Calu3 (cell line): ENCODE measurements at regions not wholly inside any gene's neighbourhood (a gene's known extent, or its start where the extent isn't known, plus 50 kb on each side); places are given as distances from the start of the nearest gene placed in this dataset.

ENCODE experiments used
- BruUV-seq: library from RNA; stranded (reverse); fragments of 400-500 nt; replicated peaks from 2 replicates; lab custom pipeline; 2021; lab: Mats Ljungman, UMichigan
- CTCF ChIA-PET: fragments of 300-600 bp; sonication (Branson Sonifier 250); formaldehyde crosslinking; loops from one replicate; lab custom pipeline; 2022; ENCODE audit warnings: antibody characterized with exemption; lab: Charles Lee
- DNase-seq: peaks from one replicate; pipeline ENCODE4 v3.0.0; 2022
- H3K27ac Mint-ChIP-seq: one replicate; pipeline ENCODE4 v1.8.0; 2022; ENCODE audit warnings: mixed read lengths; ENCODE audit not compliant: unreplicated experiment
- H3K27me3 Mint-ChIP-seq: one replicate; pipeline ENCODE4 v1.8.0; 2022; ENCODE audit warnings: mixed read lengths; ENCODE audit not compliant: unreplicated experiment
- H3K36me3 Mint-ChIP-seq: one replicate; pipeline ENCODE4 v1.8.0; 2022; ENCODE audit warnings: mild to moderate bottlenecking, moderate library complexity, mixed read lengths; ENCODE audit not compliant: insufficient read depth, unreplicated experiment
- H3K4me1 Mint-ChIP-seq: one replicate; pipeline ENCODE4 v1.8.0; 2022; ENCODE audit warnings: mild to moderate bottlenecking, low read depth, mixed read lengths; ENCODE audit not compliant: unreplicated experiment
- H3K4me3 Mint-ChIP-seq: one replicate; pipeline ENCODE4 v1.8.0; 2022; ENCODE audit warnings: mild to moderate bottlenecking, low read depth, moderate library complexity, mixed read lengths; ENCODE audit not compliant: unreplicated experiment
- H3K9me3 Mint-ChIP-seq: one replicate; pipeline ENCODE4 v1.8.0; 2022; ENCODE audit warnings: low read depth, mixed read lengths; ENCODE audit not compliant: unreplicated experiment
- CTCF ChIP-seq: fragments of 200-600 bp; IDR thresholded peaks from one replicate; pipeline ENCODE4 v1.8.0; 2022; ENCODE audit warnings: antibody characterized with exemption; ENCODE audit not compliant: unreplicated experiment
- intact Hi-C: fragments of 100-400 bp; cut with micrococcal nuclease; formaldehyde crosslinking; loops from one replicate; pipeline ENCODE4 v1.10.0; 2022; ENCODE audit not compliant: unreplicated experiment

GRCh38 chr1:164261691-164262240 is 297.2 kb upstream of the PBX1 start:
- no peak overlapping the region for H3K27ac Mint-ChIP-seq
- intact Hi-C loops, result no loop called here

GRCh38 chr1:164263540-164263939 is 295.4 kb upstream of the PBX1 start:
- Mint-ChIP-seq H3K4me3 (no peak overlapping the region), H3K9me3 (peaks cover 12% of the 10 kb centered on the region), H3K36me3 (no peaks in the 10 kb centered on the region), H3K27me3 (no peaks in the 10 kb centered on the region), H3K4me1 (no peaks in the 10 kb centered on the region), H3K27ac (no peak overlapping the region)
- CTCF ChIA-PET, result no interaction called here
- no peak for TF ChIP-seq CTCF
- no peak for DNase-seq
- intact Hi-C loops, result no loop called here
- no TSS peak for BruUV-seq

More at GRCh38 chr1:164261691-164262240, 297.2 kb upstream of the PBX1 start:
- no peaks in the 10 kb centered on the region for H3K4me1 Mint-ChIP-seq
- no peaks in the 10 kb centered on the region for H3K27me3 Mint-ChIP-seq
- no peaks in the 10 kb centered on the region for H3K36me3 Mint-ChIP-seq
- peaks cover 13% of the 10 kb centered on the region for H3K9me3 Mint-ChIP-seq
- no TSS peak for BruUV-seq
- TF ChIP-seq CTCF, result no peak
- no peak overlapping the region for H3K4me3 Mint-ChIP-seq
- DNase-seq, result no peak
- CTCF ChIA-PET, result no interaction called here

- H3K4me3 Mint-ChIP-seq, result no peak overlapping the region
- H3K27me3 Mint-ChIP-seq, result no peaks in the 10 kb centered on the region
Observed at GRCh38 chr1:164265232-164265631, 293.8 kb upstream of the PBX1 start.

GRCh38 chr1:164272156-164272555 is 286.8 kb upstream of the PBX1 start:
- intact Hi-C loops, result no loop called here
- CTCF ChIA-PET, result no interaction called here
- no peak for TF ChIP-seq CTCF
- Mint-ChIP-seq H3K4me1 (no peaks in the 10 kb centered on the region), H3K27me3 (no peaks in the 10 kb centered on the region), H3K36me3 (no peaks in the 10 kb centered on the region), H3K27ac (no peak overlapping the region), H3K4me3 (no peak overlapping the region), H3K9me3 (peaks cover 19% of the 10 kb centered on the region)
- DNase-seq, result no peak
- BruUV-seq, result no TSS peak

More at GRCh38 chr1:164265232-164265631, 293.8 kb upstream of the PBX1 start:
- Mint-ChIP-seq H3K4me1 (no peaks in the 10 kb centered on the region), H3K9me3 (peaks cover 14% of the 10 kb centered on the region), H3K36me3 (no peaks in the 10 kb centered on the region), H3K27ac (no peak overlapping the region)
- BruUV-seq, result no TSS peak
- TF ChIP-seq CTCF, result no peak
- intact Hi-C loops, result no loop called here
- no peak for DNase-seq
- CTCF ChIA-PET, result no interaction called here
